ENCODE measurements at regions not wholly inside any gene's neighbourhood (a gene's known extent, or its start where the extent isn't known, plus 50 kb on each side); places are given as distances from the start of the nearest gene placed in this dataset.

DNA sequence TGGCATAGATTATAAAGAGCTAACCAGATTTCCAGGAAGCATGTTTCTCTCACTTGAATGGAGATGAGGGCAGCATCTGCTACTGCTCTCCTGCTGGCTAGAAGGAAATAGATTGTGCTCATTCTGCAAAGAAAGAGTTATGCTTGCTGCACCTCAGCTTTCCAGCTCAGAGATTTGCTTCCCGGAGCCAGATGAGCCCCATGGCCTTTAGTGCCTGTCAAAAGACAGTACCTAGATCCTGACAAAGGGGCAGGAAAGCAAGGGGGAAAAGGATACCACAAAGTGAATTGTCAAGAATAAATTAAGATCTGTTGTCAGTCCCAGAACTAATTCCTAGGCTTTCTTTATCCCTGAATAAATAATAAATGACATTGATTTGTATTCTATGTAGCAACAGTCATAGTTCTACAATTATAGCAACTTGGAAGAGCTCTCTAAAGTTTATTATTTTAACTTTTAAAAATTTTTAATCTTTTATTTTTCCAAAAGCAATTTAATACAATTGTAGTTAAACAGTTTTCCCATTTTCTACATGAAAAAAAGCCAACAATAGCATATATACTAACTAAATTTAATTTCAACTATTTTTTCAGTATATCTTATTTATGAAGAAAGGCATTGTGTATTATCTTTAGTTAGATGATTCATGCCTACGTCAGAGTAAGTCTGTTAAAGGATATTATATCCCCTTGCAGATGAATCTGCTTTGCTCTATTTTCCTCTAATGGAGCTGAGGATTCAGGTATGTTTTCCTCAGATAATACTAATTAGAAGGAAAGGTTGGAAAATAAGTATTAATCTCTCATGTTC lies 306.1 kb upstream of the DDI1 start:
- ATAC-seq = peak; percentile 93
- TF ChIP-seq ZNF565 (CRISPR knock-in tag; conservative IDR thresholded peaks at IDR 0.05; ENCODE audit: low read depth) = no peak
- TF ChIP-seq ARNTL (CRISPR knock-in tag; IDR thresholded peaks at IDR 0.05; ENCODE audit: borderline replicate concordance, low read depth) = no peak
- TF ChIP-seq PPARA (CRISPR knock-in tag; IDR thresholded peaks at IDR 0.05; ENCODE audit: borderline replicate concordance) = no peak
- peak; percentile 77; the same call in 1 of the 2 replicates for TF ChIP-seq ZC3H10 (CRISPR knock-in tag; IDR thresholded peaks at IDR 0.05)
- TF ChIP-seq ISL1 (CRISPR knock-in tag; IDR thresholded peaks at IDR 0.05) = peak; percentile 78
- TF ChIP-seq BACH2 (CRISPR knock-in tag; IDR thresholded peaks at IDR 0.05; ENCODE audit: borderline replicate concordance) = no peak
- no peak for TF ChIP-seq ZNF70 (CRISPR knock-in tag; IDR thresholded peaks at IDR 0.05)
- no peak for TF ChIP-seq CSDC2 (CRISPR knock-in tag; IDR thresholded peaks at IDR 0.05)
- no peak for TF ChIP-seq SNAI2 (CRISPR knock-in tag; IDR thresholded peaks at IDR 0.05)
- TF ChIP-seq, protein P1, sequence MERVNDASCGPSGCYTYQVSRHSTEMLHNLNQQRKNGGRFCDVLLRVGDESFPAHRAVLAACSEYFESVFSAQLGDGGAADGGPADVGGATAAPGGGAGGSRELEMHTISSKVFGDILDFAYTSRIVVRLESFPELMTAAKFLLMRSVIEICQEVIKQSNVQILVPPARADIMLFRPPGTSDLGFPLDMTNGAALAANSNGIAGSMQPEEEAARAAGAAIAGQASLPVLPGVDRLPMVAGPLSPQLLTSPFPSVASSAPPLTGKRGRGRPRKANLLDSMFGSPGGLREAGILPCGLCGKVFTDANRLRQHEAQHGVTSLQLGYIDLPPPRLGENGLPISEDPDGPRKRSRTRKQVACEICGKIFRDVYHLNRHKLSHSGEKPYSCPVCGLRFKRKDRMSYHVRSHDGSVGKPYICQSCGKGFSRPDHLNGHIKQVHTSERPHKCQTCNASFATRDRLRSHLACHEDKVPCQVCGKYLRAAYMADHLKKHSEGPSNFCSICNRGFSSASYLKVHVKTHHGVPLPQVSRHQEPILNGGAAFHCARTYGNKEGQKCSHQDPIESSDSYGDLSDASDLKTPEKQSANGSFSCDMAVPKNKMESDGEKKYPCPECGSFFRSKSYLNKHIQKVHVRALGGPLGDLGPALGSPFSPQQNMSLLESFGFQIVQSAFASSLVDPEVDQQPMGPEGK (CRISPR knock-in tag; IDR thresholded peaks at IDR 0.05; ENCODE audit: borderline replicate concordance) = 0 out of 2 replicates have a peak, but pooled peaks have one; percentile 18

DNA sequence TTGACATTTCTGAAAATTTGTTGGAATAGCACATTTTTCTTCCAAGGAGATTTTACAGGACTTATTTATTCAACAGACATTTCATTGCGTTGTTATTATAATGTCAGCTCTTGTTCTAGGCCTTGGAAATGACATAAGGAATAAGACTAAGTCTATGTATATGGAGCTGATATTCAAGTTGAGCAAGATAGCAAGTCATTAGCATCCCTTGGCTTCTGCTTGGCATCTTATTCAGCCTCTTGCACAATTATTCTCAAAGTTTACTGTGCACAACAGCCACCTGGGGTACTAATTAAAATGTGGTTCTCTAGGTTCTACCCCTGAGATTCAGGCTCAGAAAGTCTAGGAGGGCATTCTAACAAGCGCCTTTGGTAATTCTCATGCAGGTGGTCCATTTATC lies 304.8 kb upstream of the DDI1 start:
- TF ChIP-seq, protein P2, sequence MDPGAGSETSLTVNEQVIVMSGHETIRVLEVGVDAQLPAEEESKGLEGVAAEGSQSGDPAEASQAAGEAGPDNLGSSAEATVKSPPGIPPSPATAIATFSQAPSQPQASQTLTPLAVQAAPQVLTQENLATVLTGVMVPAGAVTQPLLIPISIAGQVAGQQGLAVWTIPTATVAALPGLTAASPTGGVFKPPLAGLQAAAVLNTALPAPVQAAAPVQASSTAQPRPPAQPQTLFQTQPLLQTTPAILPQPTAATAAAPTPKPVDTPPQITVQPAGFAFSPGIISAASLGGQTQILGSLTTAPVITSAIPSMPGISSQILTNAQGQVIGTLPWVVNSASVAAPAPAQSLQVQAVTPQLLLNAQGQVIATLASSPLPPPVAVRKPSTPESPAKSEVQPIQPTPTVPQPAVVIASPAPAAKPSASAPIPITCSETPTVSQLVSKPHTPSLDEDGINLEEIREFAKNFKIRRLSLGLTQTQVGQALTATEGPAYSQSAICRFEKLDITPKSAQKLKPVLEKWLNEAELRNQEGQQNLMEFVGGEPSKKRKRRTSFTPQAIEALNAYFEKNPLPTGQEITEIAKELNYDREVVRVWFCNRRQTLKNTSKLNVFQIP (CRISPR knock-in tag; IDR thresholded peaks at IDR 0.05; ENCODE audit: borderline replicate concordance, low read depth) = no peak
- TF ChIP-seq ZFP30 (CRISPR knock-in tag; IDR thresholded peaks at IDR 0.05) = no peak
- no peak for TF ChIP-seq ZNF70 (CRISPR knock-in tag; IDR thresholded peaks at IDR 0.05)
- TF ChIP-seq PPARA (CRISPR knock-in tag; IDR thresholded peaks at IDR 0.05; ENCODE audit: borderline replicate concordance) = no peak
- no peak for TF ChIP-seq OSR1 (CRISPR knock-in tag; IDR thresholded peaks at IDR 0.05)
- no peak for TF ChIP-seq ZNF8 (CRISPR knock-in tag; IDR thresholded peaks at IDR 0.05)
- TF ChIP-seq, protein P3, sequence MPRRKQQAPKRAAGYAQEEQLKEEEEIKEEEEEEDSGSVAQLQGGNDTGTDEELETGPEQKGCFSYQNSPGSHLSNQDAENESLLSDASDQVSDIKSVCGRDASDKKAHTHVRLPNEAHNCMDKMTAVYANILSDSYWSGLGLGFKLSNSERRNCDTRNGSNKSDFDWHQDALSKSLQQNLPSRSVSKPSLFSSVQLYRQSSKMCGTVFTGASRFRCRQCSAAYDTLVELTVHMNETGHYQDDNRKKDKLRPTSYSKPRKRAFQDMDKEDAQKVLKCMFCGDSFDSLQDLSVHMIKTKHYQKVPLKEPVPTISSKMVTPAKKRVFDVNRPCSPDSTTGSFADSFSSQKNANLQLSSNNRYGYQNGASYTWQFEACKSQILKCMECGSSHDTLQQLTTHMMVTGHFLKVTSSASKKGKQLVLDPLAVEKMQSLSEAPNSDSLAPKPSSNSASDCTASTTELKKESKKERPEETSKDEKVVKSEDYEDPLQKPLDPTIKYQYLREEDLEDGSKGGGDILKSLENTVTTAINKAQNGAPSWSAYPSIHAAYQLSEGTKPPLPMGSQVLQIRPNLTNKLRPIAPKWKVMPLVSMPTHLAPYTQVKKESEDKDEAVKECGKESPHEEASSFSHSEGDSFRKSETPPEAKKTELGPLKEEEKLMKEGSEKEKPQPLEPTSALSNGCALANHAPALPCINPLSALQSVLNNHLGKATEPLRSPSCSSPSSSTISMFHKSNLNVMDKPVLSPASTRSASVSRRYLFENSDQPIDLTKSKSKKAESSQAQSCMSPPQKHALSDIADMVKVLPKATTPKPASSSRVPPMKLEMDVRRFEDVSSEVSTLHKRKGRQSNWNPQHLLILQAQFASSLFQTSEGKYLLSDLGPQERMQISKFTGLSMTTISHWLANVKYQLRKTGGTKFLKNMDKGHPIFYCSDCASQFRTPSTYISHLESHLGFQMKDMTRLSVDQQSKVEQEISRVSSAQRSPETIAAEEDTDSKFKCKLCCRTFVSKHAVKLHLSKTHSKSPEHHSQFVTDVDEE (CRISPR knock-in tag; IDR thresholded peaks at IDR 0.05) = no peak
- TF ChIP-seq, protein P1 (CRISPR knock-in tag; IDR thresholded peaks at IDR 0.05; ENCODE audit: borderline replicate concordance) = no peak
- no peak for TF ChIP-seq TCF4 (CRISPR knock-in tag; IDR thresholded peaks at IDR 0.05; ENCODE audit: borderline replicate concordance)
- no peak for TF ChIP-seq ZNF565 (CRISPR knock-in tag; conservative IDR thresholded peaks at IDR 0.05; ENCODE audit: low read depth)
- no peak for TF ChIP-seq ARNTL (CRISPR knock-in tag; IDR thresholded peaks at IDR 0.05; ENCODE audit: borderline replicate concordance, low read depth)
- TF ChIP-seq, protein P4, sequence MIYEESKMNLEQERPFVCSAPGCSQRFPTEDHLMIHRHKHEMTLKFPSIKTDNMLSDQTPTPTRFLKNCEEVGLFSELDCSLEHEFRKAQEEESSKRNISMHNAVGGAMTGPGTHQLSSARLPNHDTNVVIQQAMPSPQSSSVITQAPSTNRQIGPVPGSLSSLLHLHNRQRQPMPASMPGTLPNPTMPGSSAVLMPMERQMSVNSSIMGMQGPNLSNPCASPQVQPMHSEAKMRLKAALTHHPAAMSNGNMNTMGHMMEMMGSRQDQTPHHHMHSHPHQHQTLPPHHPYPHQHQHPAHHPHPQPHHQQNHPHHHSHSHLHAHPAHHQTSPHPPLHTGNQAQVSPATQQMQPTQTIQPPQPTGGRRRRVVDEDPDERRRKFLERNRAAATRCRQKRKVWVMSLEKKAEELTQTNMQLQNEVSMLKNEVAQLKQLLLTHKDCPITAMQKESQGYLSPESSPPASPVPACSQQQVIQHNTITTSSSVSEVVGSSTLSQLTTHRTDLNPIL (CRISPR knock-in tag; IDR thresholded peaks at IDR 0.05; ENCODE audit: low read depth) = no peak
- TF ChIP-seq ZFP3 (CRISPR knock-in tag; IDR thresholded peaks at IDR 0.05) = no peak
- TF ChIP-seq CSDC2 (CRISPR knock-in tag; IDR thresholded peaks at IDR 0.05) = no peak
- no peak for TF ChIP-seq SNAI2 (CRISPR knock-in tag; IDR thresholded peaks at IDR 0.05)
- no peak for ATAC-seq

DNA sequence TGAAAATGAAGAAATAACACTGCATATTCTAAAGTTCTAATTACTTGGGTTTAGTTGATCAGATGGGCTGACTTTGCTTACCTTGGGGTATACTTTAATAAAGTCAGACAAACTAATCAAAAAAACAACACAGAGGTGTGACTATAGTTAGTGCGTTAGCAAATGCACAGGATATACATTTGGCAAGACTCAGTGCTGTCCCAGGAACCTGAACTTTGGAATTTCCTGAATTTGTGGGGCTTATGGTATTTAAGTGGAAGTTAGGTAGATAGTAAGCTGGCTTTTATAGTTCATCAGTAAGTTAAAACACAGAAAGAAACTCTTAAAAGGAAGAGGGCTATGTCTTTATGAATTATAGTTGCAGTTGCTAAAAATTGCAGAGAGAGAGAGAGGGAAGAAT lies 302.6 kb upstream of the DDI1 start:
- ATAC-seq = no peak
- no peak for TF ChIP-seq ZC3H10 (CRISPR knock-in tag; IDR thresholded peaks at IDR 0.05)
- no peak for TF ChIP-seq TOX (CRISPR knock-in tag; IDR thresholded peaks at IDR 0.05; ENCODE audit: borderline replicate concordance)
